Lower lobe of right lung (tissue), 2 donors: ENCODE measurements at regions not wholly inside any gene's neighbourhood (a gene's known extent, or its start where the extent isn't known, plus 50 kb on each side); places are given as distances from the start of the nearest gene placed in this dataset.

Experiments used
- ATAC-seq, 2 donors: fragments of 200-7000 bp; cut with Tn5 transposase; one replicate each; pipeline ENCODE4 v1.9.1; 2020 to 2022; ENCODE audit warnings: mild to moderate bottlenecking in 2 of 2, moderate library complexity in 2 of 2
- DNase-seq: peaks from one replicate; pipeline ENCODE4 v3.0.0-alpha.2; 2020
- H3K27ac ChIP-seq: fragments of 200-600 bp; one replicate; pipeline ENCODE4 v1.8.0; 2022
- H3K27me3 ChIP-seq: fragments of 200-600 bp; one replicate; pipeline ENCODE4 v1.8.0; 2022; ENCODE audit warnings: low read depth
- H3K36me3 ChIP-seq: fragments of 200-600 bp; one replicate; pipeline ENCODE4 v1.8.0; 2022; ENCODE audit warnings: mild to moderate bottlenecking
- H3K4me1 ChIP-seq: fragments of 200-600 bp; one replicate; pipeline ENCODE4 v1.8.0; 2022
- H3K4me3 ChIP-seq: fragments of 200-600 bp; one replicate; pipeline ENCODE4 v1.8.0; 2022; ENCODE audit warnings: mild to moderate bottlenecking
- H3K9me3 ChIP-seq: fragments of 200-600 bp; one replicate; pipeline ENCODE4 v1.8.0; 2022
- intact Hi-C: fragments of 100-400 bp; cut with DNase I; formaldehyde crosslinking; loops from one replicate; pipeline ENCODE4 v1.11.0; 2022
- TF ChIP-seq, protein P1 (sequence below): fragments of 200-600 bp; IDR thresholded peaks from one replicate; pipeline ENCODE4 v1.8.0; 2022; ENCODE audit warnings: antibody characterized with exemption, mild to moderate bottlenecking
- donor health status: DM: no; HTN: yes; CAD: no; lungs with severe emphysema.

DNA sequence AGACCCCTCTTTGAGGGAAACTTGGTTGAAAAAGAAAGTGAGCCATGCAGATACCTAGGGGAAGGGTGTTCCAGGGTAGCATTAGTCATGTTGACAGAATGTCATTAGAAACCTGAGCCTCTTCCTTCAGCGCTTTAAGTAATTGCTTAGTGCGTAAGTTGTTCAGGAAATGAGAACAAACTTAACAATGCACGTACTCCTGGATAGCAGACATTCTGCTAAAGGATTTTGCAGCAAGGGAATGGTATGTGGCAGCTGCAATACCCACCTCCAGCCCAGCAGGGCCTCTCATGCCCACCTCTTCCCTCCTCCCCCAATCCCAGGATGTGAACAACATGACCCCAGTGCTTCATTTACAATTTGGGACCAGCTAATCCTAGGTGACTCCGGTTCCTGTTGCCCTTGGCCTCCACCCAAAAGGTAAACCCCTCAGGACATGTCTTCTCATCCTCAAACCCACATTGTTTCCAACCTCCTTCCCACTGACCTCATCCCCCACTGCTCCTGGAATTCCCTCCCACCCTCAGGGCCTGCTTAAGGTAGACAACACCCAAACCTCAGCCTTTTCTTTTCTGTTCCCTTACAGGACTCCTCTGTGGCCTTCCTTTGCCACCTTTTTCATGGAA is 98.0 kb upstream of the BCAR3 start:
- H3K4me1 ChIP-seq: no peaks in the 10 kb centered on the region
- TF ChIP-seq, protein P1, sequence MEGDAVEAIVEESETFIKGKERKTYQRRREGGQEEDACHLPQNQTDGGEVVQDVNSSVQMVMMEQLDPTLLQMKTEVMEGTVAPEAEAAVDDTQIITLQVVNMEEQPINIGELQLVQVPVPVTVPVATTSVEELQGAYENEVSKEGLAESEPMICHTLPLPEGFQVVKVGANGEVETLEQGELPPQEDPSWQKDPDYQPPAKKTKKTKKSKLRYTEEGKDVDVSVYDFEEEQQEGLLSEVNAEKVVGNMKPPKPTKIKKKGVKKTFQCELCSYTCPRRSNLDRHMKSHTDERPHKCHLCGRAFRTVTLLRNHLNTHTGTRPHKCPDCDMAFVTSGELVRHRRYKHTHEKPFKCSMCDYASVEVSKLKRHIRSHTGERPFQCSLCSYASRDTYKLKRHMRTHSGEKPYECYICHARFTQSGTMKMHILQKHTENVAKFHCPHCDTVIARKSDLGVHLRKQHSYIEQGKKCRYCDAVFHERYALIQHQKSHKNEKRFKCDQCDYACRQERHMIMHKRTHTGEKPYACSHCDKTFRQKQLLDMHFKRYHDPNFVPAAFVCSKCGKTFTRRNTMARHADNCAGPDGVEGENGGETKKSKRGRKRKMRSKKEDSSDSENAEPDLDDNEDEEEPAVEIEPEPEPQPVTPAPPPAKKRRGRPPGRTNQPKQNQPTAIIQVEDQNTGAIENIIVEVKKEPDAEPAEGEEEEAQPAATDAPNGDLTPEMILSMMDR: no peak
- no peaks in the 10 kb centered on the region for H3K36me3 ChIP-seq
- intact Hi-C loops: no loop called here
- H3K4me3 ChIP-seq: no peak overlapping the region
- H3K9me3 ChIP-seq: no peaks in the 10 kb centered on the region
- ATAC-seq (no peak), DNase-seq (no peak)
- no peak overlapping the region for H3K27ac ChIP-seq
- no peaks in the 10 kb centered on the region for H3K27me3 ChIP-seq

DNA sequence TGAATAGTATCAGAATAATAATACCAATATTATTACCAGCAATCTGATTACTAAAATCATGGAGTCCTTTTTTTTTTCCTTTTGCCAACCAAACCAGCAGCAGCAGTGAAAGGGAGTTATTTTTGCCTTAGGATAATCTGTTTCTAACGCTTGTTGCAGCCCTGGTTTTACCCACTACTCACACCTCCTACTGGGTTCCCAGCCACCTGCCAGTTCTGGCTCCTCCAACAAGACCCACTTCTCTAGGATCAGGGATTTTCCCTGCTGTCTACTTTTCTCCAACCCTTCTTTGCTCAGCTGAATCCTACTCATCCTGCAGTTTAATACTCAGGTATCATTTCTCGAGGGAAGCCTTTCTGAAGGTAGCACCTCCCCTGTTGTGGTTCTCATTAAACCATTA is 96.8 kb upstream of the BCAR3 start:
- DNase-seq (no peak), ATAC-seq (no peak)
- no peak overlapping the region for H3K4me3 ChIP-seq
- no peaks in the 10 kb centered on the region for H3K4me1 ChIP-seq
- H3K27ac ChIP-seq: no peak overlapping the region
- TF ChIP-seq, protein P1: no peak
- no peaks in the 10 kb centered on the region for H3K9me3 ChIP-seq
- intact Hi-C loops: no loop called here
- no peaks in the 10 kb centered on the region for H3K27me3 ChIP-seq
- H3K36me3 ChIP-seq: no peaks in the 10 kb centered on the region

DNA sequence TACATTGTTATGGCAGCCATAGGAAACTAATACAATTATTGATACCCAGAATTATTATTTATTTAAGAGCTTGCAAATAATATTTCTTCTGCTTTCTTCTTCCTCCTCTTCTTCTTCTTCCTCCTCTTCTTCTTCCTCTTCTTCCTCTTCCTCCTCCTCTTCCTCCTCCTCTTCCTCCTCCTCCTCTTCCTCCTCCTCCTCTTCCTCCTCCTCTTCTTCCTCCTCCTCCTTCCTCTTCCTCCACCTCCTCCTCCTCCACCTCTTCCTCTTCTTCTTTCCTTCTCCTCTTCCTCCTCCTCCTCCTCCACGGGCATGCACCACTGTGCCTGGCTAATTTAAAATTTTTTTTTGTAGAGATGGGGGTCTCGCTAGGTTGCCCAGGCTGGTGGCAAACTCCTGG is 95.6 kb upstream of the BCAR3 start:
- no peak overlapping the region for H3K27ac ChIP-seq
- H3K36me3 ChIP-seq: no peaks in the 10 kb centered on the region
- ATAC-seq (no peak), DNase-seq (no peak)
- H3K27me3 ChIP-seq: no peaks in the 10 kb centered on the region
- no peaks in the 10 kb centered on the region for H3K9me3 ChIP-seq
- TF ChIP-seq, protein P1: no peak
- H3K4me1 ChIP-seq: no peaks in the 10 kb centered on the region
- intact Hi-C loops: no loop called here
- no peak overlapping the region for H3K4me3 ChIP-seq

DNA sequence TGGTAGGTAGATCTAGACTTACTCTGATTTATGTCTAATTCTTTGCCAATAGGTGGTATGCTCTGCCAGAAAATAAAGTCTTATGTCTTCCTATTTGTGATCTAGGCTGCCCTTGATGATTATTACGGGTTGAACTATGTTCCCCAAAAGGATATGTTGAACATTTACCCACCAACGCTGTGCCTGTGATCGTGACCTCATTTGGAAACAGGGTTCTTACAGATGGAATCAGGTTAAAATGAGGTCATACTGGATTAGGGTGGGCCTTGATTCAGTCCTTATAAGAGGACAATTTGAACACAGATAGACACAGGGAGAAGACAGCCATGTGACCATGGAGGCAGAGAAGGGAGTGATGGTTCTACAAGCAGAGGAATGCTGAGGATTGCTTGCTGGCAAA is 95.1 kb upstream of the BCAR3 start:
- Histone ChIP-seq H3K36me3 (no peaks in the 10 kb centered on the region), H3K4me1 (no peaks in the 10 kb centered on the region), H3K4me3 (no peak overlapping the region), H3K9me3 (no peaks in the 10 kb centered on the region), H3K27me3 (no peaks in the 10 kb centered on the region), H3K27ac (no peak overlapping the region)
- ATAC-seq (no peak), DNase-seq (no peak)
- TF ChIP-seq, protein P1: no peak
- intact Hi-C loops: no loop called here

DNA sequence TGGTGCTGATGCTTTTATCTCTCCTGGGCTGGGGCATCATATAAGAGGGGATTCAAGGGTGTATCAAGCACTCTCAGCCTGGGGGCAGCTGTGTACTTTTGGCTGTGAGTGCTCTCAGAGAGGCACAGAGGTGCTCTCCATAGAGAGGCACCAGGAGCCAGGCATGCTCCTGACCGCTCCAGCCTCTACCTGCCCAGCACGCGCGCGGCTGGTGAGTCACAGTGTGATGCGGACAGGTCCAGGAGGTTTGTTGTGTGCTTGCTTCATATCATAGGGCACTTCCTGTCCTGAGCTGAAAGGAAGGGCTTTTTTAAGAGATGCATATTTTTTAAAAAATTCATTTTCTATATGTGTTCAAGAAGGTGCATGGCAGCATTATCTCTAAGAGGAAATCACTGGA is 93.6 kb upstream of the BCAR3 start:
- Histone ChIP-seq H3K9me3 (no peaks in the 10 kb centered on the region), H3K4me3 (no peak overlapping the region), H3K4me1 (no peaks in the 10 kb centered on the region), H3K27ac (no peak overlapping the region), H3K27me3 (no peaks in the 10 kb centered on the region), H3K36me3 (no peaks in the 10 kb centered on the region)
- intact Hi-C loops: no loop called here
- TF ChIP-seq, protein P1: no peak
- ATAC-seq: peak; percentile 90 to 93
- peak; percentile 69 for DNase-seq
